Ishikawa (cell line): ENCODE measurements at regions not wholly inside any gene's neighbourhood (a gene's known extent, or its start where the extent isn't known, plus 50 kb on each side); places are given as distances from the start of the nearest gene placed in this dataset.

Experiments used
- CEBPB ChIP-seq: IDR thresholded peaks from 2 replicates; pipeline ENCODE4 v1.6.1; 2012
- CREB1 ChIP-seq: IDR thresholded peaks from 2 replicates; pipeline ENCODE4 v1.6.1; 2012; ENCODE audit warnings: low read depth
- EGR1 ChIP-seq: IDR thresholded peaks from 2 replicates; pipeline ENCODE4 v1.6.1; 2012
- EP300 ChIP-seq: IDR thresholded peaks from 2 replicates; pipeline ENCODE4 v1.6.1; 2012; ENCODE audit warnings: borderline replicate concordance
- FOXM1 ChIP-seq: IDR thresholded peaks from 2 replicates; pipeline ENCODE4 v1.6.1; 2012; ENCODE audit warnings: low read depth, borderline replicate concordance
- MAX ChIP-seq: IDR thresholded peaks from 2 replicates; pipeline ENCODE4 v1.6.1; 2012
- NFIC ChIP-seq: IDR thresholded peaks from 2 replicates; pipeline ENCODE4 v1.6.1; 2012
- RAD21 ChIP-seq: IDR thresholded peaks from 2 replicates; pipeline ENCODE4 v1.6.1; 2012; ENCODE audit warnings: low read depth
- REST ChIP-seq: IDR thresholded peaks from 2 replicates; pipeline ENCODE4 v1.6.1; 2012; ENCODE audit warnings: low read depth, mild to moderate bottlenecking
- TAF1 ChIP-seq: IDR thresholded peaks from 2 replicates; pipeline ENCODE4 v1.6.1; 2012; ENCODE audit warnings: low read depth, mild to moderate bottlenecking
- TCF12 ChIP-seq: IDR thresholded peaks from 2 replicates; pipeline ENCODE4 v1.6.1; 2012; ENCODE audit warnings: low read depth
- TEAD4 ChIP-seq: IDR thresholded peaks from 2 replicates; pipeline ENCODE4 v1.6.1; 2012
- USF1 ChIP-seq: IDR thresholded peaks from 2 replicates; pipeline ENCODE4 v1.6.1; 2012
- YY1 ChIP-seq: IDR thresholded peaks from 2 replicates; pipeline ENCODE4 v1.6.1; 2012; ENCODE audit warnings: low read depth
- ZBTB7A ChIP-seq: IDR thresholded peaks from 2 replicates; pipeline ENCODE4 v1.6.1; 2012; ENCODE audit warnings: low read depth

GRCh38 chr3:59103552-59103951, 53.7 kb upstream of the CFAP20DC start:
- TF ChIP-seq USF1 (no peak), REST (no peak), MAX (no peak), RAD21 (no peak), EGR1 (no peak), NFIC (no peak), TAF1 (no peak), TEAD4 (no peak), ZBTB7A (no peak), CEBPB (no peak), TCF12 (no peak), EP300 (no peak), CREB1 (no peak), FOXM1 (no peak), YY1 (no peak)

GRCh38 chr3:59101231-59101736, 51.5 kb upstream of the CFAP20DC start:
- no peak for TF ChIP-seq EGR1
- no peak for TF ChIP-seq CREB1
- no peak for TF ChIP-seq ZBTB7A
- TF ChIP-seq TCF12: no peak
- no peak for TF ChIP-seq CEBPB
- TF ChIP-seq EP300: no peak
- no peak for TF ChIP-seq YY1
- TF ChIP-seq USF1: no peak
- no peak for TF ChIP-seq FOXM1
- no peak for TF ChIP-seq RAD21
- no peak for TF ChIP-seq MAX
